ENCODE measurements at regions not wholly inside any gene's neighbourhood (a gene's known extent, or its start where the extent isn't known, plus 50 kb on each side); places are given as distances from the start of the nearest gene placed in this dataset.

- TF ChIP-seq, protein P1, sequence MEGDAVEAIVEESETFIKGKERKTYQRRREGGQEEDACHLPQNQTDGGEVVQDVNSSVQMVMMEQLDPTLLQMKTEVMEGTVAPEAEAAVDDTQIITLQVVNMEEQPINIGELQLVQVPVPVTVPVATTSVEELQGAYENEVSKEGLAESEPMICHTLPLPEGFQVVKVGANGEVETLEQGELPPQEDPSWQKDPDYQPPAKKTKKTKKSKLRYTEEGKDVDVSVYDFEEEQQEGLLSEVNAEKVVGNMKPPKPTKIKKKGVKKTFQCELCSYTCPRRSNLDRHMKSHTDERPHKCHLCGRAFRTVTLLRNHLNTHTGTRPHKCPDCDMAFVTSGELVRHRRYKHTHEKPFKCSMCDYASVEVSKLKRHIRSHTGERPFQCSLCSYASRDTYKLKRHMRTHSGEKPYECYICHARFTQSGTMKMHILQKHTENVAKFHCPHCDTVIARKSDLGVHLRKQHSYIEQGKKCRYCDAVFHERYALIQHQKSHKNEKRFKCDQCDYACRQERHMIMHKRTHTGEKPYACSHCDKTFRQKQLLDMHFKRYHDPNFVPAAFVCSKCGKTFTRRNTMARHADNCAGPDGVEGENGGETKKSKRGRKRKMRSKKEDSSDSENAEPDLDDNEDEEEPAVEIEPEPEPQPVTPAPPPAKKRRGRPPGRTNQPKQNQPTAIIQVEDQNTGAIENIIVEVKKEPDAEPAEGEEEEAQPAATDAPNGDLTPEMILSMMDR (IDR thresholded peaks at IDR 0.05 in 2 of 3, conservative IDR thresholded peaks at IDR 0.05 in 1 of 3; ENCODE audit: control insufficient read depth in 2 of 3, extremely low read depth in 1 of 3, insufficient read depth in 1 of 3, low read depth in 3 of 3, low read length in 3 of 3) = no peak
- TF ChIP-seq RAD21 (IDR thresholded peaks at IDR 0.05; ENCODE audit: insufficient read depth, low read depth, low read length) (no peak), POLR2AphosphoS5 (IDR thresholded peaks at IDR 0.05; ENCODE audit: low read length) (no peak), MEF2A (IDR thresholded peaks at IDR 0.05; ENCODE audit: insufficient read depth, low read depth, low read length) (no peak), CEBPZ (IDR thresholded peaks at IDR 0.05; ENCODE audit: low read depth, low read length) (no peak), SIN3A (IDR thresholded peaks at IDR 0.05; ENCODE audit: low read depth, low read length) (no peak), TAF1 (IDR thresholded peaks at IDR 0.05; ENCODE audit: borderline replicate concordance, low read depth, low read length) (no peak), ZNF274 (IDR thresholded peaks at IDR 0.05; ENCODE audit: insufficient read depth, insufficient read length) (no peak), MYB (IDR thresholded peaks at IDR 0.05; ENCODE audit: borderline replicate concordance, low read depth, low read length) (no peak), POLR2A (IDR thresholded peaks at IDR 0.05; ENCODE audit: low read depth, low read length) (no peak), TCF12 (IDR thresholded peaks at IDR 0.05; ENCODE audit: low read depth, low read length) (no peak), ATF2 (IDR thresholded peaks at IDR 0.05; ENCODE audit: low read length) (no peak)
- TF ChIP-seq, protein P2, sequence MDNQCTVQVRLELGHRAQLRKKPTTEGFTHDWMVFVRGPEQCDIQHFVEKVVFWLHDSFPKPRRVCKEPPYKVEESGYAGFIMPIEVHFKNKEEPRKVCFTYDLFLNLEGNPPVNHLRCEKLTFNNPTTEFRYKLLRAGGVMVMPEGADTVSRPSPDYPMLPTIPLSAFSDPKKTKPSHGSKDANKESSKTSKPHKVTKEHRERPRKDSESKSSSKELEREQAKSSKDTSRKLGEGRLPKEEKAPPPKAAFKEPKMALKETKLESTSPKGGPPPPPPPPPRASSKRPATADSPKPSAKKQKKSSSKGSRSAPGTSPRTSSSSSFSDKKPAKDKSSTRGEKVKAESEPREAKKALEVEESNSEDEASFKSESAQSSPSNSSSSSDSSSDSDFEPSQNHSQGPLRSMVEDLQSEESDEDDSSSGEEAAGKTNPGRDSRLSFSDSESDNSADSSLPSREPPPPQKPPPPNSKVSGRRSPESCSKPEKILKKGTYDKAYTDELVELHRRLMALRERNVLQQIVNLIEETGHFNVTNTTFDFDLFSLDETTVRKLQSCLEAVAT (IDR thresholded peaks at IDR 0.05) = no peak
These were observed 82.2 kb upstream of the C9orf72 start for GRCh38 chr9:27655441-27655840.
